Natural killer cell (primary cell): ENCODE measurements at regions not wholly inside any gene's neighbourhood (a gene's known extent, or its start where the extent isn't known, plus 50 kb on each side); places are given as distances from the start of the nearest gene placed in this dataset.

Source experiments
- ATAC-seq, 3 donors: fragments of 150-1000 bp in 2 of 3; fragments of 200-7000 bp in 1 of 3; cut with Tn5 transposase; 1 replicate in 1 of 3; 2 replicates in 2 of 3; pipeline ENCODE4 v1.10.0; 2021; ENCODE audit warnings: mild to moderate bottlenecking in 2 of 3, moderate library complexity in 2 of 3
- DNase-seq, 2 donors: peaks; one replicate each; pipeline versions ENCODE4 v3.0.0 to v3.0.0-alpha.2; 2013 to 2021; ENCODE audit warnings: mixed read lengths in 1 of 2
- H3K27ac ChIP-seq: one replicate; pipeline ENCODE4 v1.5.1; 2013; ENCODE audit warnings: mild to moderate bottlenecking, low read length
- H3K27me3 ChIP-seq: one replicate; pipeline ENCODE4 v1.6.1; 2013; ENCODE audit warnings: low read length; ENCODE audit not compliant: control insufficient read depth, insufficient read depth
- H3K36me3 ChIP-seq: one replicate; pipeline ENCODE4 v1.6.1; 2013; ENCODE audit warnings: low read length; ENCODE audit not compliant: control insufficient read depth, insufficient read depth
- H3K4me1 ChIP-seq: one replicate; pipeline ENCODE4 v1.6.1; 2013; ENCODE audit warnings: low read length; ENCODE audit not compliant: control insufficient read depth, insufficient read depth
- H3K4me3 ChIP-seq: one replicate; pipeline ENCODE4 v1.5.1; 2013; ENCODE audit warnings: low read length
- H3K9me3 ChIP-seq: one replicate; pipeline ENCODE4 v1.6.1; 2013; ENCODE audit warnings: low read length; ENCODE audit not compliant: control insufficient read depth, insufficient read depth
- H3K27ac Mint-ChIP-seq, 2 donors: one replicate each; pipeline ENCODE4 v1.8.0; 2022; ENCODE audit warnings: mild to moderate bottlenecking in 2 of 2, mixed read lengths in 2 of 2, moderate library complexity in 1 of 2
- H3K27me3 Mint-ChIP-seq, 2 donors: one replicate each; pipeline ENCODE4 v1.8.0; 2022; ENCODE audit warnings: low read depth in 2 of 2, mixed read lengths in 2 of 2
- H3K36me3 Mint-ChIP-seq: one replicate; pipeline ENCODE4 v1.8.0; 2022; ENCODE audit warnings: mixed read lengths
- H3K4me1 Mint-ChIP-seq, 2 donors: one replicate each; pipeline ENCODE4 v1.8.0; 2022; ENCODE audit warnings: mixed read lengths in 2 of 2
- H3K4me3 Mint-ChIP-seq: one replicate; pipeline ENCODE4 v1.8.0; 2022; ENCODE audit warnings: mild to moderate bottlenecking, moderate library complexity, mixed read lengths
- H3K9me3 Mint-ChIP-seq, 2 donors: one replicate each; pipeline ENCODE4 v1.8.0; 2022; ENCODE audit warnings: mixed read lengths in 2 of 2
- CTCF ChIP-seq: fragments of 200-600 bp; IDR thresholded peaks from one replicate; pipeline ENCODE4 v1.8.0; 2022; ENCODE audit warnings: antibody characterized with exemption
- WGBS: methylation state at CpG from one replicate; pipeline ENCODE4 v1.1.7; 2013; ENCODE audit warnings: missing lambda C conversion rate; ENCODE audit not compliant: insufficient coverage; 5-methylcytosine and 5-hydroxymethylcytosine counted together
- intact Hi-C: fragments of 100-400 bp; cut with micrococcal nuclease; formaldehyde crosslinking; loops from one replicate; pipeline ENCODE4 v1.14.2; 2022

- 74% methylated on average over 9 of the region's 9 CpGs for WGBS
- ATAC-seq (no peak), DNase-seq (no peak)
- no peak overlapping the region for H3K27ac Mint-ChIP-seq
- no peak for TF ChIP-seq CTCF
- intact Hi-C loops: no loop called here
- H3K9me3 ChIP-seq: no peaks in the 10 kb centered on the region
- no peaks in the 10 kb centered on the region for H3K4me1 Mint-ChIP-seq
- no peak overlapping the region for H3K4me3 Mint-ChIP-seq
- H3K36me3 ChIP-seq: no peaks in the 10 kb centered on the region
- H3K27me3 ChIP-seq: no peaks in the 10 kb centered on the region
- H3K27ac ChIP-seq: no peak overlapping the region
- H3K36me3 Mint-ChIP-seq: no peaks in the 10 kb centered on the region
- H3K4me3 ChIP-seq: no peak overlapping the region
- no peaks in the 10 kb centered on the region for H3K4me1 ChIP-seq
- H3K27me3 Mint-ChIP-seq: no peaks in the 10 kb centered on the region
- H3K9me3 Mint-ChIP-seq: peaks cover 5 to 7% of the 10 kb centered on the region in 2 donors
Measured at GRCh38 chrX:4320436-4320947, 607.0 kb upstream of the PRKX start.

GRCh38 chrX:4315891-4316290 is 602.4 kb upstream of the PRKX start:
- H3K4me1 ChIP-seq: no peaks in the 10 kb centered on the region
- no peak overlapping the region for H3K4me3 ChIP-seq
- Mint-ChIP-seq H3K27me3 (no peaks in the 10 kb centered on the region), H3K36me3 (no peaks in the 10 kb centered on the region), H3K9me3 (peaks cover 14 to 16% of the 10 kb centered on the region in 2 donors), H3K27ac (no peak overlapping the region), H3K4me3 (no peak overlapping the region), H3K4me1 (no peaks in the 10 kb centered on the region)
- H3K9me3 ChIP-seq: peaks cover 3% of the 10 kb centered on the region
- WGBS: 86% methylated on average over 2 of the region's 2 CpGs
- TF ChIP-seq CTCF: no peak
- intact Hi-C loops: no loop called here
- DNase-seq (no peak), ATAC-seq (no peak)
- H3K36me3 ChIP-seq: no peaks in the 10 kb centered on the region
- H3K27ac ChIP-seq: no peak overlapping the region
- H3K27me3 ChIP-seq: no peaks in the 10 kb centered on the region

GRCh38 chrX:4314586-4314985 is 601.1 kb upstream of the PRKX start:
- no peak for TF ChIP-seq CTCF
- ATAC-seq (no peak), DNase-seq (no peak)
- Mint-ChIP-seq H3K36me3 (no peaks in the 10 kb centered on the region), H3K27me3 (no peaks in the 10 kb centered on the region), H3K27ac (no peak overlapping the region), H3K4me1 (no peaks in the 10 kb centered on the region), H3K4me3 (no peak overlapping the region), H3K9me3 (peaks cover 12 to 16% of the 10 kb centered on the region in 2 donors)
- Histone ChIP-seq H3K4me1 (no peaks in the 10 kb centered on the region), H3K36me3 (no peaks in the 10 kb centered on the region), H3K9me3 (peaks cover 3% of the 10 kb centered on the region), H3K27me3 (no peaks in the 10 kb centered on the region), H3K4me3 (no peak overlapping the region), H3K27ac (no peak overlapping the region)
- intact Hi-C loops: no loop called here
- WGBS: 82% methylated on average over 1 of the region's 1 CpG

- ATAC-seq: no peak
Measured at GRCh38 chrX:4277122-4277521, 563.7 kb upstream of the PRKX start.

More at GRCh38 chrX:4277122-4277521, 563.7 kb upstream of the PRKX start:
- Mint-ChIP-seq H3K36me3 (no peaks in the 10 kb centered on the region), H3K9me3 (peaks cover 6 to 7% of the 10 kb centered on the region in 2 donors), H3K4me1 (no peaks in the 10 kb centered on the region), H3K4me3 (no peak overlapping the region), H3K27ac (no peak overlapping the region), H3K27me3 (no peaks in the 10 kb centered on the region)
- Histone ChIP-seq H3K27ac (no peak overlapping the region), H3K4me3 (no peak overlapping the region), H3K36me3 (no peaks in the 10 kb centered on the region), H3K9me3 (no peaks in the 10 kb centered on the region), H3K4me1 (no peaks in the 10 kb centered on the region), H3K27me3 (no peaks in the 10 kb centered on the region)
- 59% methylated on average over 2 of the region's 4 CpGs for WGBS
- no peak for TF ChIP-seq CTCF
- intact Hi-C loops: no loop called here
- DNase-seq: no peak
